H1 (cell line): ENCODE measurements at regions not wholly inside any gene's neighbourhood (a gene's known extent, or its start where the extent isn't known, plus 50 kb on each side); places are given as distances from the start of the nearest gene placed in this dataset.

ENCODE experiments used
- CTCF ChIA-PET: fragments of 300-600 bp; sonication (Branson Sonifier 250); formaldehyde crosslinking; loops from one replicate; lab custom pipeline; 2021; ENCODE audit not compliant: partially characterized antibody; lab: Charles Lee
- POLR2A ChIA-PET: fragments of 300-600 bp; sonication (Branson Sonifier 250); formaldehyde crosslinking; loops from one replicate; lab custom pipeline; 2021; ENCODE audit warnings: inconsistent platforms; ENCODE audit not compliant: partially characterized antibody; lab: Charles Lee
- DNase-seq, 2 experiments: peaks; one replicate each; pipeline versions ENCODE4 v3.0.0 to v3.0.0-alpha.2; 2010 to 2022; ENCODE audit warnings: low spot score in 2 of 2, low read depth in 1 of 2, mixed read lengths in 1 of 2
- FAIRE-seq: peaks from 2 replicates; lab custom pipeline; 2011; peaks lifted over from hg19 to GRCh38; lab: Jason Lieb, UNC
- H2AFZ ChIP-seq: 2 replicates; pipeline ENCODE4 v1.8.1; 2012; ENCODE audit warnings: low read length, inconsistent platforms
- H2AK5ac ChIP-seq: 2 replicates; pipeline ENCODE4 v1.6.1; 2013; ENCODE audit warnings: low read depth, low read length
- H2BK120ac ChIP-seq: replicated peaks from 2 replicates; pipeline ENCODE3; 2013; ENCODE audit warnings: low read depth, low read length, inconsistent platforms
- H2BK12ac ChIP-seq: 2 replicates; pipeline ENCODE4 v1.6.1; 2013; ENCODE audit warnings: low read depth, low read length
- H2BK15ac ChIP-seq: 2 replicates; pipeline ENCODE4 v1.6.1; 2013; ENCODE audit warnings: low read length
- H2BK20ac ChIP-seq: 2 replicates; pipeline ENCODE4 v1.6.1; 2013; ENCODE audit warnings: low read length
- H2BK5ac ChIP-seq: 2 replicates; pipeline ENCODE4 v1.6.1; 2013; ENCODE audit warnings: low read depth, low read length
- H3K14ac ChIP-seq: 2 replicates; pipeline ENCODE4 v1.6.1; 2013; ENCODE audit warnings: inconsistent platforms; ENCODE audit not compliant: insufficient read length
- H3K18ac ChIP-seq: 2 replicates; pipeline ENCODE4 v1.6.1; 2013; ENCODE audit warnings: low read length; ENCODE audit errors: extremely low read depth
- H3K23ac ChIP-seq: 2 replicates; pipeline ENCODE4 v1.6.1; 2013; ENCODE audit warnings: inconsistent platforms; ENCODE audit not compliant: insufficient read length
- H3K23me2 ChIP-seq: 2 replicates; pipeline ENCODE4 v1.6.1; 2013; ENCODE audit warnings: low read depth, low read length
- H3K27ac ChIP-seq: 2 replicates; pipeline ENCODE4 v1.6.1; 2011; ENCODE audit warnings: low read depth, low read length, inconsistent platforms
- H3K27me3 ChIP-seq, 4 experiments: replicated peaks in 1 of 4; 1 replicate in 1 of 4; 2 replicates in 3 of 4; pipeline versions ENCODE4 v1.6.1 to v1.8.1; 2011 to 2013; ENCODE audit warnings: low read length in 3 of 4, mild to moderate bottlenecking in 3 of 4, inconsistent platforms in 2 of 4, mixed read lengths in 2 of 4, moderate library complexity in 1 of 4; ENCODE audit not compliant: control insufficient read depth in 3 of 4, insufficient read depth in 3 of 4; ENCODE audit errors: extremely low read depth in 1 of 4
- H3K36me3 ChIP-seq, 4 experiments: 2 replicates each; pipeline versions ENCODE4 v1.6.1 to v1.8.1; 2011 to 2013; ENCODE audit warnings: mild to moderate bottlenecking in 4 of 4, low read length in 3 of 4, moderate library complexity in 2 of 4, control low read depth in 1 of 4, inconsistent platforms in 1 of 4; ENCODE audit not compliant: insufficient read depth in 4 of 4, control insufficient read depth in 2 of 4
- H3K4ac ChIP-seq: replicated peaks from 2 replicates; pipeline ENCODE3; 2013; ENCODE audit warnings: low read length, low read depth, mixed read lengths, inconsistent platforms; ENCODE audit not compliant: insufficient read length
- H3K4me1 ChIP-seq, 4 experiments: replicated peaks in 1 of 4; 1 replicate in 1 of 4; 2 replicates in 3 of 4; pipeline versions ENCODE4 v1.6.1 to v1.8.1; 2011 to 2013; ENCODE audit warnings: low read length in 3 of 4, inconsistent platforms in 2 of 4, mixed read lengths in 1 of 4; ENCODE audit not compliant: insufficient read depth in 4 of 4, control insufficient read depth in 3 of 4
- H3K4me2 ChIP-seq, 2 experiments: 2 replicates each; pipeline versions ENCODE4 v1.6.1 to v1.8.1; 2011 to 2013; ENCODE audit warnings: low read depth in 2 of 2, low read length in 2 of 2, control low read depth in 1 of 2, inconsistent platforms in 1 of 2, mild to moderate bottlenecking in 1 of 2; ENCODE audit not compliant: insufficient read depth in 1 of 2
- H3K4me3 ChIP-seq, 4 experiments: fragments of 200-600, 300-600 bp in 1 of 4; sonication (generic), shearing (Covaris generic), sonication (Bioruptor Twin) in 1 of 4; 2 replicates each; pipeline versions ENCODE4 v1.5.1 to v1.8.1; 2011 to 2016; ENCODE audit warnings: low read length in 4 of 4, low read depth in 3 of 4, control low read depth in 2 of 4, inconsistent platforms in 2 of 4, mild to moderate bottlenecking in 2 of 4, mixed read lengths in 1 of 4, moderate library complexity in 1 of 4; ENCODE audit not compliant: insufficient read depth in 2 of 4; ENCODE audit errors: extremely low read depth in 1 of 4
- H3K56ac ChIP-seq: replicated peaks from 2 replicates; pipeline ENCODE3; 2013; ENCODE audit warnings: low read depth, mild to moderate bottlenecking, mixed read lengths, low read length, inconsistent platforms; ENCODE audit not compliant: insufficient read length
- H3K79me1 ChIP-seq: 2 replicates; pipeline ENCODE4 v1.6.1; 2013; ENCODE audit warnings: low read depth, low read length, control low read depth
- H3K79me2 ChIP-seq, 2 experiments: 2 replicates each; pipeline versions ENCODE4 v1.6.1 to v1.8.1; 2012 to 2013; ENCODE audit warnings: low read length in 2 of 2, mild to moderate bottlenecking in 2 of 2, inconsistent platforms in 1 of 2; ENCODE audit not compliant: insufficient read depth in 2 of 2, control insufficient read depth in 1 of 2
- H3K9ac ChIP-seq, 4 experiments: replicated peaks in 1 of 4; 1 replicate in 1 of 4; 2 replicates in 3 of 4; pipeline versions ENCODE4 v1.6.1 to v1.8.1; 2011 to 2013; ENCODE audit warnings: low read depth in 3 of 4, low read length in 3 of 4, control low read depth in 2 of 4, mild to moderate bottlenecking in 2 of 4, moderate library complexity in 2 of 4, inconsistent platforms in 1 of 4; ENCODE audit errors: extremely low read depth in 1 of 4
- H3K9me3 ChIP-seq, 2 experiments: 2 replicates each; pipeline versions ENCODE4 v1.6.1 to v1.8.1; 2012 to 2013; ENCODE audit warnings: mild to moderate bottlenecking in 2 of 2, moderate library complexity in 2 of 2, control low read depth in 1 of 2, inconsistent platforms in 1 of 2, low read depth in 1 of 2, low read length in 1 of 2, mixed read lengths in 1 of 2; ENCODE audit not compliant: insufficient read depth in 2 of 2
- H4K20me1 ChIP-seq, 2 experiments: replicated peaks in 1 of 2; 2 replicates each; pipeline versions ENCODE3 to v1.8.1; 2011 to 2013; ENCODE audit warnings: inconsistent platforms in 2 of 2, low read length in 2 of 2, mild to moderate bottlenecking in 1 of 2; ENCODE audit not compliant: insufficient read depth in 2 of 2, control insufficient read depth in 1 of 2
- H4K5ac ChIP-seq: 2 replicates; pipeline ENCODE4 v1.6.1; 2013; ENCODE audit warnings: low read length, low read depth, mixed read lengths, inconsistent platforms; ENCODE audit not compliant: insufficient read length
- H4K8ac ChIP-seq: 2 replicates; pipeline ENCODE4 v1.8.0; 2013; ENCODE audit warnings: mild to moderate bottlenecking, moderate library complexity, low read length, inconsistent platforms; ENCODE audit not compliant: insufficient read depth; ENCODE audit errors: extremely low read depth
- H4K91ac ChIP-seq: replicated peaks from 2 replicates; pipeline ENCODE3; 2013; ENCODE audit warnings: low read length, mixed read lengths, inconsistent platforms; ENCODE audit not compliant: insufficient read length
- BACH1 ChIP-seq: IDR thresholded peaks from 2 replicates; pipeline ENCODE4 v1.6.1; 2012; ENCODE audit warnings: low read length, improper control_type of control experiment
- BRCA1 ChIP-seq: IDR thresholded peaks from 2 replicates; pipeline ENCODE4 v1.6.1; 2012; ENCODE audit warnings: low read depth, low read length, improper control_type of control experiment
- CHD2 ChIP-seq: IDR thresholded peaks from 2 replicates; pipeline ENCODE4 v1.6.1; 2012; ENCODE audit warnings: low read length, improper control_type of control experiment
- CTBP2 ChIP-seq: IDR thresholded peaks from 2 replicates; pipeline ENCODE4 v1.7.0; 2011; ENCODE audit warnings: borderline replicate concordance, mild to moderate bottlenecking, moderate library complexity, mixed read lengths, low read length; ENCODE audit not compliant: insufficient read depth, insufficient read length
- KDM5A ChIP-seq: fragments of 200-600 bp; IDR thresholded peaks from 2 replicates; pipeline ENCODE4 v1.7.1; 2012; ENCODE audit warnings: mild to moderate bottlenecking, low read length, inconsistent platforms, mixed read lengths
- MAFK ChIP-seq: IDR thresholded peaks from 2 replicates; pipeline ENCODE4 v1.6.1; 2012; ENCODE audit warnings: low read depth, mild to moderate bottlenecking, improper control_type of control experiment, low read length
- RBBP5 ChIP-seq: IDR thresholded peaks from 2 replicates; pipeline ENCODE4 v1.7.1; 2012; ENCODE audit warnings: low read depth, mild to moderate bottlenecking, inconsistent platforms, low read length, moderate library complexity, borderline replicate concordance
- SAP30 ChIP-seq: fragments of 300-600 bp; sonication (generic); IDR thresholded peaks from 2 replicates; pipeline ENCODE4 v1.7.1; 2012; ENCODE audit warnings: low read length, moderate library complexity, mild to moderate bottlenecking, inconsistent platforms; ENCODE audit not compliant: insufficient read depth, insufficient replicate concordance
- SRF ChIP-seq: IDR thresholded peaks from 2 replicates; pipeline ENCODE4 v1.6.1; 2011; ENCODE audit warnings: mild to moderate bottlenecking, low read depth, low read length, moderate library complexity
- TCF12 ChIP-seq: IDR thresholded peaks from 2 replicates; pipeline ENCODE4 v1.6.1; 2011; ENCODE audit warnings: low read depth, mild to moderate bottlenecking, low read length
- YY1 ChIP-seq: IDR thresholded peaks from 2 replicates; pipeline ENCODE4 v1.6.1; 2011; ENCODE audit warnings: low read depth, mild to moderate bottlenecking, low read length
- WGBS, 2 experiments: shearing (Covaris generic) in 1 of 2; methylation state at CpG; one replicate each; pipeline versions ENCODE4 v1.1.6 to v1.1.7; 2013 to 2015; ENCODE audit warnings: low lambda C conversion rate in 2 of 2, mixed read lengths in 2 of 2, inconsistent platforms in 1 of 2, low coverage in 1 of 2, missing lambda C conversion rate in 1 of 2; ENCODE audit not compliant: insufficient replicate concordance in 2 of 2, insufficient coverage in 1 of 2, insufficient read length in 1 of 2; ENCODE audit errors: extremely low coverage in 1 of 2, missing lambda C conversion rate in 1 of 2; 5-methylcytosine and 5-hydroxymethylcytosine counted together

GRCh38 chr5:68915079-68915478 lies 178.7 kb upstream of the SLC30A5 start:
- no peak for TF ChIP-seq KDM5A
- no peak for TF ChIP-seq MAFK
- TF ChIP-seq YY1 = no peak
- TF ChIP-seq BACH1 = no peak
- no peak for TF ChIP-seq SAP30
- TF ChIP-seq SRF = no peak
- no peak for TF ChIP-seq CTBP2
- TF ChIP-seq CHD2 = no peak
- no peak for TF ChIP-seq BRCA1
- TF ChIP-seq TCF12 = no peak
- no peak for TF ChIP-seq RBBP5
- H3K36me3 ChIP-seq = peaks cover 0 to 16% (median 6%) of the 10 kb centered on the region in 4 experiments; a peak in 3 of 8 replicates
- no peak overlapping the region for H2BK12ac ChIP-seq
- no peak overlapping the region for H4K91ac ChIP-seq
- no peak overlapping the region for H3K23ac ChIP-seq
- ChIA-PET POLR2A (no interaction called here), CTCF (no interaction called here)
- H3K14ac ChIP-seq = no peak overlapping the region
- H3K27me3 ChIP-seq = no peaks in the 10 kb centered on the region
- H2AFZ ChIP-seq = no peak overlapping the region
- WGBS, 2 experiments = 93% methylated on average over 1 of the region's 1 CpG; no CpG with 5 or more reads in 1 of the 2 experiments
- H2BK20ac ChIP-seq = no peak overlapping the region
- no peak for DNase-seq
- no peaks in the 10 kb centered on the region for H3K4me1 ChIP-seq
- H3K9ac ChIP-seq = no peak overlapping the region
- no peak overlapping the region for H2BK120ac ChIP-seq
- no peaks in the 10 kb centered on the region for H4K20me1 ChIP-seq
- peaks cover 22 to 24% of the 10 kb centered on the region in 2 experiments for H3K9me3 ChIP-seq
- no peak overlapping the region for H2BK5ac ChIP-seq
- no peak overlapping the region for H4K8ac ChIP-seq
- no peaks in the 10 kb centered on the region for H3K79me2 ChIP-seq
- no peak overlapping the region for H3K4me3 ChIP-seq
- H2BK15ac ChIP-seq = no peak overlapping the region
- no peak overlapping the region for H3K18ac ChIP-seq
- no peaks in the 10 kb centered on the region for H3K79me1 ChIP-seq
- H4K5ac ChIP-seq = no peak overlapping the region
- H3K4me2 ChIP-seq = no peak overlapping the region
- no peak overlapping the region for H3K4ac ChIP-seq
- no peak for FAIRE-seq
- no peak overlapping the region for H3K56ac ChIP-seq
- no peaks in the 10 kb centered on the region for H3K23me2 ChIP-seq
- no peak overlapping the region for H3K27ac ChIP-seq
- no peak overlapping the region for H2AK5ac ChIP-seq
